ENCODE measurements at regions not wholly inside any gene's neighbourhood (a gene's known extent, or its start where the extent isn't known, plus 50 kb on each side); places are given as distances from the start of the nearest gene placed in this dataset.

DNA sequence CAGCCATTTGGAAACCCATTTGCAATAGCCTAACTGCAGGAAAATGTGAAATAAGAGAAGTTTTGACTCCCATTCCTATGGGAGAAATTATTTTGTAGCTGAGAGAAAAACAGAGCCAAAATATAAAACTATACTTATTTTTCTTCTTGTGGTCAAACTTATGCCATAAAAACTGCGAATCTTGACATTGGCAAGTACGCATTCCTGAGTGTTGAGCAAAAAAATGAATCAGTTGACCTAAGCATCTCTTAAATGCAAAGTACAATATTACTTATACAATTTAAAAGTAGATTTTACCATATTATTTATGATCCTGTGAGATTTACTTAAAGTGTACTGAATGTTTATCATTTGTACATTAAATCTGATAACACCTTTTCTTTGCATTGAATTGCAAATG, 50.1 kb upstream of the CMC1 start:
- DNase-seq (ENCODE audit: low read depth), result no peak
- TF ChIP-seq, protein P1, sequence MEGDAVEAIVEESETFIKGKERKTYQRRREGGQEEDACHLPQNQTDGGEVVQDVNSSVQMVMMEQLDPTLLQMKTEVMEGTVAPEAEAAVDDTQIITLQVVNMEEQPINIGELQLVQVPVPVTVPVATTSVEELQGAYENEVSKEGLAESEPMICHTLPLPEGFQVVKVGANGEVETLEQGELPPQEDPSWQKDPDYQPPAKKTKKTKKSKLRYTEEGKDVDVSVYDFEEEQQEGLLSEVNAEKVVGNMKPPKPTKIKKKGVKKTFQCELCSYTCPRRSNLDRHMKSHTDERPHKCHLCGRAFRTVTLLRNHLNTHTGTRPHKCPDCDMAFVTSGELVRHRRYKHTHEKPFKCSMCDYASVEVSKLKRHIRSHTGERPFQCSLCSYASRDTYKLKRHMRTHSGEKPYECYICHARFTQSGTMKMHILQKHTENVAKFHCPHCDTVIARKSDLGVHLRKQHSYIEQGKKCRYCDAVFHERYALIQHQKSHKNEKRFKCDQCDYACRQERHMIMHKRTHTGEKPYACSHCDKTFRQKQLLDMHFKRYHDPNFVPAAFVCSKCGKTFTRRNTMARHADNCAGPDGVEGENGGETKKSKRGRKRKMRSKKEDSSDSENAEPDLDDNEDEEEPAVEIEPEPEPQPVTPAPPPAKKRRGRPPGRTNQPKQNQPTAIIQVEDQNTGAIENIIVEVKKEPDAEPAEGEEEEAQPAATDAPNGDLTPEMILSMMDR (IDR thresholded peaks at IDR 0.05; ENCODE audit: low read depth, low read length, missing control alignments), result no peak
- in situ Hi-C loops (cut with HindIII; ENCODE audit: low sequenced_read_pairs), result no loop called here
- no peak overlapping the region for H3K4me3 ChIP-seq (ENCODE audit: low read depth, low read length)

All from astrocyte of the cerebellum (primary cell).